ENCODE measurements at regions not wholly inside any gene's neighbourhood (a gene's known extent, or its start where the extent isn't known, plus 50 kb on each side); places are given as distances from the start of the nearest gene placed in this dataset.

GRCh38 chr9:27672718-27673117, 99.4 kb upstream of the C9orf72 start:
- H4K91ac ChIP-seq (ENCODE audit: insufficient read depth, low read depth, low read length), result no peak overlapping the region
- intact Hi-C loops (cut with micrococcal nuclease) (no loop called here), in situ Hi-C loops (cut with MboI; ENCODE audit: low sequenced_read_pairs) (no loop called here), dilution Hi-C loops (cut with HindIII; ENCODE audit: low sequenced_read_pairs, unreplicated experiment) (no loop called here)
- no peak overlapping the region for H4K8ac ChIP-seq (ENCODE audit: low read depth in 2 of 2, low read length in 2 of 2)
- H3K27me3 ChIP-seq (ENCODE audit: control insufficient read depth, insufficient read depth, low read length), result no peaks in the 10 kb centered on the region
- ChIA-PET POLR2A (ENCODE audit: unreplicated experiment) (no interaction called here), CTCF (no interaction called here)
- H3K4ac ChIP-seq (ENCODE audit: low read depth, low read length), result no peak overlapping the region
- H2BK15ac ChIP-seq (ENCODE audit: low read depth, low read length), result no peak overlapping the region
- no peak overlapping the region for H2BK120ac ChIP-seq (ENCODE audit: low read depth, low read length)
- no peak overlapping the region for H2AK9ac ChIP-seq (replicated peaks; ENCODE audit: low read depth, low read length, poor library complexity)
- no peaks in the 10 kb centered on the region for H3K36me3 ChIP-seq (ENCODE audit: control insufficient read depth, insufficient read depth, low read length)
- H2AK5ac ChIP-seq (ENCODE audit: low read depth, low read length), result no peak overlapping the region
- H3K23ac ChIP-seq (ENCODE audit: low read depth, low read length), result no peak overlapping the region
- ATAC-seq (ENCODE audit: low read depth), result no peak
- no peaks in the 10 kb centered on the region for H3K4me1 ChIP-seq (ENCODE audit: control insufficient read depth, insufficient read depth, low read length)
- no peak overlapping the region for H3K14ac ChIP-seq (replicated peaks; ENCODE audit: low read depth, low read length)
- no peak overlapping the region for H3K4me2 ChIP-seq (ENCODE audit: low read depth, low read length)
- H4K20me1 ChIP-seq (ENCODE audit: insufficient read depth, low read length), result no peaks in the 10 kb centered on the region
- no peaks in the 10 kb centered on the region for H3K9me1 ChIP-seq (ENCODE audit: insufficient read depth, low read length)
- H3K9ac ChIP-seq (ENCODE audit: low read depth, low read length), result no peak overlapping the region
- no peak overlapping the region for H2AFZ ChIP-seq (replicated peaks; ENCODE audit: low read length, poor library complexity)
- H2BK20ac ChIP-seq (ENCODE audit: low read depth, low read length), result no peak overlapping the region
- H3K9me3 ChIP-seq (ENCODE audit: control insufficient read depth, insufficient read depth, low read length), result no peaks in the 10 kb centered on the region
- no peak overlapping the region for H3K4me3 ChIP-seq (ENCODE audit: insufficient read depth, low read depth, low read length)
- no peak for TF ChIP-seq MAZ (IDR thresholded peaks at IDR 0.05; ENCODE audit: borderline replicate concordance, low read depth, low read length)
- TF ChIP-seq POLR2A (IDR thresholded peaks at IDR 0.05; ENCODE audit: low read depth, low read length), result no peak
- no peak overlapping the region for H2BK5ac ChIP-seq (ENCODE audit: low read depth, low read length, poor library complexity, severe bottlenecking)
- DNase-seq, result no peak
- no TSS peak for BruUV-seq (replicated peaks)
- WGBS, 2 experiments (ENCODE audit: extremely low coverage in 2 of 2, insufficient read length in 1 of 2), result no CpG with 5 or more reads among the region's 3 CpGs
- no peak overlapping the region for H4K5ac ChIP-seq (ENCODE audit: low read depth, low read length)
- H3K56ac ChIP-seq (ENCODE audit: extremely low read depth, insufficient read depth, low read length), result no peak overlapping the region
- H3K18ac ChIP-seq (ENCODE audit: low read depth, low read length), result no peak overlapping the region
- H3K27ac ChIP-seq (ENCODE audit: insufficient read depth, low read length), result no peak overlapping the region
- H3K79me1 ChIP-seq (ENCODE audit: low read depth in 1 of 2, low read length in 2 of 2), result no peaks in the 10 kb centered on the region
